ENCODE measurements at regions not wholly inside any gene's neighbourhood (a gene's known extent, or its start where the extent isn't known, plus 50 kb on each side); places are given as distances from the start of the nearest gene placed in this dataset.
"Not testable (repeated sequence)": the region's sequence is repeated elsewhere in the genome, so short reads cannot be mapped to it uniquely, and the experiment has no call there.

- DNase-seq: no peak
Observed at GRCh38 chr20:52004715-52005114, 186.9 kb downstream of the ZFP64 start.

- peak; percentile 87 for DNase-seq
Observed at GRCh38 chr20:52004018-52004417, 187.6 kb downstream of the ZFP64 start.

- DNase-seq: no peak
Observed at GRCh38 chr20:52003415-52003814, 188.2 kb downstream of the ZFP64 start.

- DNase-seq: no peak
Observed at GRCh38 chr20:52001999-52002666, 189.4 kb downstream of the ZFP64 start.

GRCh38 chr20:51997281-51997936 lies 194.2 kb downstream of the ZFP64 start:
- DNase-seq: not testable (repeated sequence)

GRCh38 chr20:51995551-51995951 lies 193.2 kb upstream of the SALL4 start:
- peak; percentile 15 for DNase-seq

- DNase-seq: peak; percentile 62
Observed at GRCh38 chr20:51994751-51995417, 192.6 kb upstream of the SALL4 start.

- DNase-seq: no peak
Observed at GRCh38 chr20:51987812-51988211, 185.5 kb upstream of the SALL4 start.

- DNase-seq: peak; percentile 70
Observed at GRCh38 chr20:51985013-51985415, 182.7 kb upstream of the SALL4 start.

- DNase-seq: no peak
Observed at GRCh38 chr20:51980277-51980676, 178.0 kb upstream of the SALL4 start.

GRCh38 chr20:51979226-51979625 lies 176.9 kb upstream of the SALL4 start:
- DNase-seq: peak; percentile 16

- DNase-seq: no peak
Observed at GRCh38 chr20:51978070-51978501, 175.8 kb upstream of the SALL4 start.

GRCh38 chr20:51972056-51972455 lies 169.7 kb upstream of the SALL4 start:
- no peak for DNase-seq

- DNase-seq: no peak
Observed at GRCh38 chr20:51970858-51971257, 168.5 kb upstream of the SALL4 start.

- DNase-seq: no peak
Observed at GRCh38 chr20:51969191-51969590, 166.9 kb upstream of the SALL4 start.

- DNase-seq: no peak
Observed at GRCh38 chr20:51968151-51968550, 165.8 kb upstream of the SALL4 start.

GRCh38 chr20:51966296-51966971 lies 164.1 kb upstream of the SALL4 start:
- DNase-seq: peak; percentile 55

GRCh38 chr20:51961964-51962761 lies 159.8 kb upstream of the SALL4 start:
- peak; percentile 22 for DNase-seq

GRCh38 chr20:51960047-51960675 lies 157.8 kb upstream of the SALL4 start:
- DNase-seq: peak; percentile 12

- peak; percentile 17 for DNase-seq
Observed at GRCh38 chr20:51959066-51959542, 156.8 kb upstream of the SALL4 start.

- DNase-seq: peak; percentile 20
Observed at GRCh38 chr20:51958099-51959065, 156.1 kb upstream of the SALL4 start.

Data from eye (tissue), 1 donor.